ENCODE measurements at regions not wholly inside any gene's neighbourhood (a gene's known extent, or its start where the extent isn't known, plus 50 kb on each side); places are given as distances from the start of the nearest gene placed in this dataset.

DNA sequence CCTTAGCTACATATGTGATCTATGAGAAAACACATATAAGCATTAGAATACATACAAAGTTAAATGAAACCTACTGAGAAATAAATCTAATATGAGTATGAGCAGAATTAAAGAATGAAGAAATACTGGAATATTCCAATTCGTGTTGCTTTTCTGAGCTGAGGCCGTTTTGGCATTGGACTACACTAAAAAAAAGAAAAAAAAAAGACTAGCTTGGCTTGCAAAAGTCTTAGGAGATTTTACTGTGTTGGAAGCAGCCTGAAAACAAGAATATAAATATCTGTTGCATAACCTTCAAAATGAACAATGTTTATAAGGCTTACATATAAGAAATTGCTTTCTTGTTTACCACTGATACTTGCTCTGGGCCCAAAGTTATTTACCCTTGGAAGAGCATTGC, 562.8 kb downstream of the TMEM182 start:
- Histone ChIP-seq H3K27ac (ENCODE audit: low read length) (no peak overlapping the region), H3K36me3 (ENCODE audit: control insufficient read depth, insufficient read depth, low read length) (no peaks in the 10 kb centered on the region), H3K4me1 (ENCODE audit: control insufficient read depth, insufficient read depth, low read length) (no peaks in the 10 kb centered on the region), H3K4me3 (ENCODE audit: low read depth in 2 of 2, low read length in 2 of 2) (no peak overlapping the region), H3K27me3 (ENCODE audit: control insufficient read depth, insufficient read depth, low read length) (no peaks in the 10 kb centered on the region), H3K9me3 (ENCODE audit: control insufficient read depth, insufficient read depth, low read depth, low read length) (no peaks in the 10 kb centered on the region)
- TF ChIP-seq POLR2AphosphoS5 (IDR thresholded peaks at IDR 0.05; ENCODE audit: low read depth, low read length): no peak
- TF ChIP-seq TCF7L2 (IDR thresholded peaks at IDR 0.05; ENCODE audit: low read depth, low read length): no peak
- TF ChIP-seq SIN3A (IDR thresholded peaks at IDR 0.05; ENCODE audit: borderline replicate concordance, insufficient read depth, low read depth, low read length): no peak
- TF ChIP-seq CTCF (IDR thresholded peaks at IDR 0.05): no peak
- no peak for TF ChIP-seq REST (IDR thresholded peaks at IDR 0.05; ENCODE audit: insufficient read depth in 1 of 2, low read depth in 2 of 2, low read length in 1 of 2)
- intact Hi-C loops (cut with micrococcal nuclease; ENCODE audit: unreplicated experiment): no loop called here
- no TSS peak for BruUV-seq (replicated peaks)
- CTCF ChIA-PET: no interaction called here
- DNase-seq (ENCODE audit: low read depth, low spot score): no peak
- in situ Hi-C loops (cut with HindIII; ENCODE audit: low pct_unique_long_range_greater_than_20kb, low sequenced_read_pairs): no loop called here
- no peak for ATAC-seq
- POLR2A ChIA-PET: no interaction called here

DNA sequence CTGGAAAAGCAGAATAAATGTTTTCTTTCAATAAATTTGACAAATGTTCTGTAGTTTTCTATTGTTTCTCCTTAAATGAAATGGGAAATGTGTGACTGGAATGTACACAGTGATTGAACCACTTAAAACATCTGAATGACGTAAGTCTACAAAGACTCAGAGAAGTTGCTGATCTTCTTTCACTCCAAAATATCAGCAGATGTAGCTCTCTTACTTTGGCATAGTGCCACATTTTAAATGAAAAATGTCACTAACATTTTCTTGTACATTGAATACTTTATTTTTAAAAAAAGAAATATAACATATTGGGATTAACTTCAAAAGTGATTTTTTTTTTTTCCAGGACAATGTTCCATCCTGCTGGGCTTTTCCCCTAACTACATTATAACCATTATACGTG, 565.6 kb downstream of the TMEM182 start:
- in situ Hi-C loops (cut with HindIII; ENCODE audit: low pct_unique_long_range_greater_than_20kb, low sequenced_read_pairs) (no loop called here), intact Hi-C loops (cut with micrococcal nuclease; ENCODE audit: unreplicated experiment) (no loop called here)
- Histone ChIP-seq H3K36me3 (ENCODE audit: control insufficient read depth, insufficient read depth, low read length) (no peaks in the 10 kb centered on the region), H3K9me3 (ENCODE audit: control insufficient read depth, insufficient read depth, low read depth, low read length) (no peaks in the 10 kb centered on the region), H3K27me3 (ENCODE audit: control insufficient read depth, insufficient read depth, low read length) (no peaks in the 10 kb centered on the region), H3K4me3 (ENCODE audit: low read depth in 2 of 2, low read length in 2 of 2) (no peak overlapping the region), H3K27ac (ENCODE audit: low read length) (no peak overlapping the region), H3K4me1 (ENCODE audit: control insufficient read depth, insufficient read depth, low read length) (no peaks in the 10 kb centered on the region)
- ChIA-PET CTCF (interaction anchor here (0.5 kb wide), 1 partner anchor 9 kb away, joined by 10 read pairs; no protein-coding TSS in a partner anchor), POLR2A (no interaction called here)
- BruUV-seq (replicated peaks): no TSS peak
- no peak for TF ChIP-seq POLR2AphosphoS5 (IDR thresholded peaks at IDR 0.05; ENCODE audit: low read depth, low read length)
- no peak for TF ChIP-seq TCF7L2 (IDR thresholded peaks at IDR 0.05; ENCODE audit: low read depth, low read length)
- TF ChIP-seq SIN3A (IDR thresholded peaks at IDR 0.05; ENCODE audit: borderline replicate concordance, insufficient read depth, low read depth, low read length): no peak
- TF ChIP-seq REST (IDR thresholded peaks at IDR 0.05; ENCODE audit: insufficient read depth in 1 of 2, low read depth in 2 of 2, low read length in 1 of 2): no peak
- no peak for TF ChIP-seq CTCF (IDR thresholded peaks at IDR 0.05)
- no peak for ATAC-seq
- DNase-seq (ENCODE audit: low read depth, low spot score): no peak

All from Panc1 (cell line).